ENCODE measurements at regions not wholly inside any gene's neighbourhood (a gene's known extent, or its start where the extent isn't known, plus 50 kb on each side); places are given as distances from the start of the nearest gene placed in this dataset.

DNA sequence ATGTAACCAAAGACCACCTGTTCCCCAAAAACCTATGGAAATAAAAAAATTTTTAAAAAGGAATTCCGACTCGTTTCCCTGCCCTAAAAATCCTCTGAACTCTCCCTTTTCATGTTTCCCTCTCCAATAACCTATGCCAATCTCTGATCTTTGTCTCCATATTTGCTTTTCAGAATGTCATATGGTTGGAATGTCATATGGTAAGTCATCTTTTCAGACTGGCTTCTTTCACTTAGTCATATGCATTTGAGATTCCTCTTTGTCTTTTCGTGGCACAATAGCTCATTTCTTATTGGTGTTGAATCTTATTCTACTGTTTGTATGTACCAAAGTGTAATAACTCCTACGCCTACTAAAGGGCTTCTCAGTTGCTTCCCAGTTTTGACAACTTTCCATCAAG, 117.5 kb downstream of the BACH1 start:
- Histone ChIP-seq H3K27me3 (ENCODE audit: control insufficient read depth in 1 of 2, insufficient read depth in 2 of 2, low read length in 2 of 2) (no peaks in the 10 kb centered on the region), H3K9me3 (ENCODE audit: low read length) (no peaks in the 10 kb centered on the region), H3K4me2 (ENCODE audit: low read depth, low read length) (no peak overlapping the region), H3K27ac (ENCODE audit: extremely low read length, insufficient read depth, low read length) (no peak overlapping the region), H4K20me1 (ENCODE audit: insufficient read depth, low read length) (no peaks in the 10 kb centered on the region), H2AFZ (ENCODE audit: low read length) (no peak overlapping the region), H3K4me1 (ENCODE audit: insufficient read depth, low read length) (no peaks in the 10 kb centered on the region), H3K79me2 (ENCODE audit: insufficient read depth, low read length) (no peaks in the 10 kb centered on the region), H3K9ac (ENCODE audit: insufficient read depth, low read depth, low read length) (no peak overlapping the region), H3K4me3 (replicated peaks in 1 of 3; ENCODE audit: insufficient read depth in 1 of 3, low read depth in 2 of 3, low read length in 3 of 3) (no peak overlapping the region), H3K36me3 (replicated peaks in 1 of 2; ENCODE audit: control insufficient read depth in 1 of 2, insufficient read depth in 2 of 2, low read length in 2 of 2) (0 out of 5 replicates have a peak, but pooled peaks cover 0 to 3% of the 10 kb centered on the region in 2 experiments)
- ATAC-seq (no peak), DNase-seq (ENCODE audit: low spot score) (no peak), FAIRE-seq (no peak)
- ChIA-PET POLR2A (no interaction called here), CTCF (ENCODE audit: low intra/inter-chr PET ratio, low total read pairs) (no interaction called here)
- intact Hi-C loops (cut with micrococcal nuclease; ENCODE audit: unreplicated experiment) = no loop called here
- 92% methylated on average over 4 of the region's 4 CpGs for WGBS (ENCODE audit: low lambda C conversion rate)
- in situ Hi-C loops (cut with HindIII; ENCODE audit: extremely low pct_ligation_motif_present, low pct_unique_long_range_greater_than_20kb) = no loop called here
- no TSS peak for BruUV-seq (replicated peaks)
- TF ChIP-seq, protein P1, sequence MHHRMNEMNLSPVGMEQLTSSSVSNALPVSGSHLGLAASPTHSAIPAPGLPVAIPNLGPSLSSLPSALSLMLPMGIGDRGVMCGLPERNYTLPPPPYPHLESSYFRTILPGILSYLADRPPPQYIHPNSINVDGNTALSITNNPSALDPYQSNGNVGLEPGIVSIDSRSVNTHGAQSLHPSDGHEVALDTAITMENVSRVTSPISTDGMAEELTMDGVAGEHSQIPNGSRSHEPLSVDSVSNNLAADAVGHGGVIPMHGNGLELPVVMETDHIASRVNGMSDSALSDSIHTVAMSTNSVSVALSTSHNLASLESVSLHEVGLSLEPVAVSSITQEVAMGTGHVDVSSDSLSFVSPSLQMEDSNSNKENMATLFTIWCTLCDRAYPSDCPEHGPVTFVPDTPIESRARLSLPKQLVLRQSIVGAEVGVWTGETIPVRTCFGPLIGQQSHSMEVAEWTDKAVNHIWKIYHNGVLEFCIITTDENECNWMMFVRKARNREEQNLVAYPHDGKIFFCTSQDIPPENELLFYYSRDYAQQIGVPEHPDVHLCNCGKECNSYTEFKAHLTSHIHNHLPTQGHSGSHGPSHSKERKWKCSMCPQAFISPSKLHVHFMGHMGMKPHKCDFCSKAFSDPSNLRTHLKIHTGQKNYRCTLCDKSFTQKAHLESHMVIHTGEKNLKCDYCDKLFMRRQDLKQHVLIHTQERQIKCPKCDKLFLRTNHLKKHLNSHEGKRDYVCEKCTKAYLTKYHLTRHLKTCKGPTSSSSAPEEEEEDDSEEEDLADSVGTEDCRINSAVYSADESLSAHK (CRISPR knock-in tag; IDR thresholded peaks at IDR 0.05; ENCODE audit: borderline replicate concordance) = no peak
- no peak for TF ChIP-seq SSRP1 (CRISPR knock-in tag; IDR thresholded peaks at IDR 0.05)
- TF ChIP-seq ZNF367 (CRISPR knock-in tag; IDR thresholded peaks at IDR 0.05; ENCODE audit: borderline replicate concordance) = no peak
- TF ChIP-seq ZBTB8A (CRISPR knock-in tag; IDR thresholded peaks at IDR 0.05; ENCODE audit: borderline replicate concordance, low read depth) = no peak
- TF ChIP-seq NKX3-1 (CRISPR knock-in tag; IDR thresholded peaks at IDR 0.05) = no peak

DNA sequence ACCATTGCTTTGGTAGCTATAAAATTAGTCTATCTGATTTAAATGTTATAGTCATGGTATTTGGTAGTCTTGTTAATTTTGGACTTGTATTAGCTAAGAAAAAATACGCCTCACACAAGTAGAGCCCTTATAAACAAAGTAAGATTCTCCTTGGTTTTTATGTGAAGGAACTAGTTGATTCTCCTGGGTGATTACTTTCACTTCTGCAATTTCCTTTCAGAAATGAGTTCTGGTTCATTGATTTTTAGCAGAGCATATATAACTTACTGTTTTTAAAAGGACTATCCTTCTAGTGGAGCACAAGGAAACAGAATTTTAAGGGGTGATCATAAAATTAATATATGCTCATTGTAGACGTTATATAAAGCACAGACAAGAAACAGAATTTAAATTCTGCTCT, 120.1 kb downstream of the BACH1 start:
- Histone ChIP-seq H4K20me1 (ENCODE audit: insufficient read depth, low read length) (no peaks in the 10 kb centered on the region), H2AFZ (ENCODE audit: low read length) (no peak overlapping the region), H3K9me3 (ENCODE audit: low read length) (no peaks in the 10 kb centered on the region), H3K9ac (ENCODE audit: insufficient read depth, low read depth, low read length) (no peak overlapping the region), H3K4me1 (ENCODE audit: insufficient read depth, low read length) (no peaks in the 10 kb centered on the region), H3K4me2 (ENCODE audit: low read depth, low read length) (no peak overlapping the region), H3K27ac (ENCODE audit: extremely low read length, insufficient read depth, low read length) (no peak overlapping the region), H3K4me3 (replicated peaks in 1 of 3; ENCODE audit: insufficient read depth in 1 of 3, low read depth in 2 of 3, low read length in 3 of 3) (no peak overlapping the region), H3K27me3 (ENCODE audit: control insufficient read depth in 1 of 2, insufficient read depth in 2 of 2, low read length in 2 of 2) (no peaks in the 10 kb centered on the region), H3K79me2 (ENCODE audit: insufficient read depth, low read length) (no peaks in the 10 kb centered on the region), H3K36me3 (replicated peaks in 1 of 2; ENCODE audit: control insufficient read depth in 1 of 2, insufficient read depth in 2 of 2, low read length in 2 of 2) (0 out of 5 replicates have a peak, but pooled peaks cover 0 to under 1% of the 10 kb centered on the region in 2 experiments)
- BruUV-seq (replicated peaks) = no TSS peak
- CTCF ChIA-PET (ENCODE audit: low intra/inter-chr PET ratio, low total read pairs) = no interaction called here
- ATAC-seq (no peak), FAIRE-seq (no peak), DNase-seq (ENCODE audit: low spot score) (no peak)
- in situ Hi-C loops (cut with HindIII; ENCODE audit: extremely low pct_ligation_motif_present, low pct_unique_long_range_greater_than_20kb) = no loop called here
- intact Hi-C loops (cut with micrococcal nuclease; ENCODE audit: unreplicated experiment) = no loop called here
- 85% methylated on average over 2 of the region's 2 CpGs for WGBS (ENCODE audit: low lambda C conversion rate)
- POLR2A ChIA-PET = no interaction called here
- TF ChIP-seq ZMYM3 (CRISPR knock-in tag; IDR thresholded peaks at IDR 0.05) (no peak), NCOA1 (CRISPR knock-in tag; IDR thresholded peaks at IDR 0.05) (no peak), ZC3H13 (CRISPR knock-in tag; IDR thresholded peaks at IDR 0.05) (no peak), ZZZ3 (CRISPR knock-in tag; IDR thresholded peaks at IDR 0.05; ENCODE audit: borderline replicate concordance) (no peak), BCL3 (CRISPR knock-in tag; IDR thresholded peaks at IDR 0.05) (no peak), ERF (CRISPR knock-in tag; IDR thresholded peaks at IDR 0.05) (no peak), CREM (IDR thresholded peaks at IDR 0.05) (no peak), CREM (CRISPR knock-in tag; IDR thresholded peaks at IDR 0.05) (no peak)
- TF ChIP-seq, protein P2, sequence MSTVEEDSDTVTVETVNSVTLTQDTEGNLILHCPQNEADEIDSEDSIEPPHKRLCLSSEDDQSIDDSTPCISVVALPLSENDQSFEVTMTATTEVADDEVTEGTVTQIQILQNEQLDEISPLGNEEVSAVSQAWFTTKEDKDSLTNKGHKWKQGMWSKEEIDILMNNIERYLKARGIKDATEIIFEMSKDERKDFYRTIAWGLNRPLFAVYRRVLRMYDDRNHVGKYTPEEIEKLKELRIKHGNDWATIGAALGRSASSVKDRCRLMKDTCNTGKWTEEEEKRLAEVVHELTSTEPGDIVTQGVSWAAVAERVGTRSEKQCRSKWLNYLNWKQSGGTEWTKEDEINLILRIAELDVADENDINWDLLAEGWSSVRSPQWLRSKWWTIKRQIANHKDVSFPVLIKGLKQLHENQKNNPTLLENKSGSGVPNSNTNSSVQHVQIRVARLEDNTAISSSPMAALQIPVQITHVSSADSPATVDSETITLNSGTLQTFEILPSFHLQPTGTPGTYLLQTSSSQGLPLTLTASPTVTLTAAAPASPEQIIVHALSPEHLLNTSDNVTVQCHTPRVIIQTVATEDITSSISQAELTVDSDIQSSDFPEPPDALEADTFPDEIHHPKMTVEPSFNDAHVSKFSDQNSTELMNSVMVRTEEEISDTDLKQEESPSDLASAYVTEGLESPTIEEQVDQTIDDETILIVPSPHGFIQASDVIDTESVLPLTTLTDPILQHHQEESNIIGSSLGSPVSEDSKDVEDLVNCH (CRISPR knock-in tag; IDR thresholded peaks at IDR 0.05) = no peak

Measured in HepG2 (cell line).